Lower lobe of right lung (tissue), 2 donors: ENCODE measurements at regions not wholly inside any gene's neighbourhood (a gene's known extent, or its start where the extent isn't known, plus 50 kb on each side); places are given as distances from the start of the nearest gene placed in this dataset.

ENCODE experiments used
- ATAC-seq, 2 donors: fragments of 200-7000 bp; cut with Tn5 transposase; one replicate each; pipeline ENCODE4 v1.9.1; 2020 to 2022; ENCODE audit warnings: mild to moderate bottlenecking in 2 of 2, moderate library complexity in 2 of 2
- DNase-seq: peaks from one replicate; pipeline ENCODE4 v3.0.0-alpha.2; 2020
- H3K27ac ChIP-seq: fragments of 200-600 bp; one replicate; pipeline ENCODE4 v1.8.0; 2022
- H3K27me3 ChIP-seq: fragments of 200-600 bp; one replicate; pipeline ENCODE4 v1.8.0; 2022; ENCODE audit warnings: low read depth
- H3K36me3 ChIP-seq: fragments of 200-600 bp; one replicate; pipeline ENCODE4 v1.8.0; 2022; ENCODE audit warnings: mild to moderate bottlenecking
- H3K4me1 ChIP-seq: fragments of 200-600 bp; one replicate; pipeline ENCODE4 v1.8.0; 2022
- H3K4me3 ChIP-seq: fragments of 200-600 bp; one replicate; pipeline ENCODE4 v1.8.0; 2022; ENCODE audit warnings: mild to moderate bottlenecking
- H3K9me3 ChIP-seq: fragments of 200-600 bp; one replicate; pipeline ENCODE4 v1.8.0; 2022
- intact Hi-C: fragments of 100-400 bp; cut with DNase I; formaldehyde crosslinking; loops from one replicate; pipeline ENCODE4 v1.11.0; 2022
- TF ChIP-seq, protein P1 (sequence below): fragments of 200-600 bp; IDR thresholded peaks from one replicate; pipeline ENCODE4 v1.8.0; 2022; ENCODE audit warnings: antibody characterized with exemption, mild to moderate bottlenecking
- donor health status: DM: no; HTN: yes; CAD: no; lungs with severe emphysema.

DNA sequence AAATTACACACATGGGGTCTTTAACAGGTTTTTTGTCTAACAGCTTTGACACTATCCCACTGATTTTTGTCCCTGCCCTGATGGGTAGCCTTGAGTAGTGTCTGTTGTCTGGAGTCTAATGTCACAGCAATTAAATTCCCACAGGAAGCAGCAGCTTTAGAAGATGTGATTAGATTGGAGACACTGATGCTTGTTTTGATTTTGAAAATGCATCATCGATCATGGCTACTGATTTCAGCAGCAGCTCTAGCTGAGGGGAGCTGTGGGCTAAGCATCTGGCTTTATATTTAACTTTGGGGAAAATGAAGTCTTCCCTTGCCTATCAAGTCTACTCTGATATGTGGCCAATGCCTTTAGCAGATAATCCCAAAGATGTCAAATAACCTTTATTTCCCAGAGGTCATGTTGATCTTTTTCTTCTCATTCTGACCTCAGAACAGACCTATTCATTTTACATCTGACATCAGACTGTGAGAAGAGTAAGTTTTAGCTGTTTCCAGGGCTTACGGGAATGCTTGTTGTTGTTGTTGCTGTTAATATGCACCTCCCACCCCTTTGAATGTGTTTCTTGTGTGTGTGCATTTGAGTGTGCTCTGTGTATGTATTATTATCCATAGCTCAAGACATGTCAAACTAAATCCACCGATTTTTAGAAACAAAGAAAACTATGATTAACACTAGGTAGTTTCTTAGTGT lies 704.9 kb upstream of the NUDT12 start:
- DNase-seq (no peak), ATAC-seq (no peak)
- intact Hi-C loops, result no loop called here
- Histone ChIP-seq H3K27me3 (no peaks in the 10 kb centered on the region), H3K9me3 (no peaks in the 10 kb centered on the region), H3K27ac (no peak overlapping the region), H3K36me3 (no peaks in the 10 kb centered on the region), H3K4me3 (no peak overlapping the region), H3K4me1 (no peaks in the 10 kb centered on the region)
- TF ChIP-seq, protein P1, sequence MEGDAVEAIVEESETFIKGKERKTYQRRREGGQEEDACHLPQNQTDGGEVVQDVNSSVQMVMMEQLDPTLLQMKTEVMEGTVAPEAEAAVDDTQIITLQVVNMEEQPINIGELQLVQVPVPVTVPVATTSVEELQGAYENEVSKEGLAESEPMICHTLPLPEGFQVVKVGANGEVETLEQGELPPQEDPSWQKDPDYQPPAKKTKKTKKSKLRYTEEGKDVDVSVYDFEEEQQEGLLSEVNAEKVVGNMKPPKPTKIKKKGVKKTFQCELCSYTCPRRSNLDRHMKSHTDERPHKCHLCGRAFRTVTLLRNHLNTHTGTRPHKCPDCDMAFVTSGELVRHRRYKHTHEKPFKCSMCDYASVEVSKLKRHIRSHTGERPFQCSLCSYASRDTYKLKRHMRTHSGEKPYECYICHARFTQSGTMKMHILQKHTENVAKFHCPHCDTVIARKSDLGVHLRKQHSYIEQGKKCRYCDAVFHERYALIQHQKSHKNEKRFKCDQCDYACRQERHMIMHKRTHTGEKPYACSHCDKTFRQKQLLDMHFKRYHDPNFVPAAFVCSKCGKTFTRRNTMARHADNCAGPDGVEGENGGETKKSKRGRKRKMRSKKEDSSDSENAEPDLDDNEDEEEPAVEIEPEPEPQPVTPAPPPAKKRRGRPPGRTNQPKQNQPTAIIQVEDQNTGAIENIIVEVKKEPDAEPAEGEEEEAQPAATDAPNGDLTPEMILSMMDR, result no peak

DNA sequence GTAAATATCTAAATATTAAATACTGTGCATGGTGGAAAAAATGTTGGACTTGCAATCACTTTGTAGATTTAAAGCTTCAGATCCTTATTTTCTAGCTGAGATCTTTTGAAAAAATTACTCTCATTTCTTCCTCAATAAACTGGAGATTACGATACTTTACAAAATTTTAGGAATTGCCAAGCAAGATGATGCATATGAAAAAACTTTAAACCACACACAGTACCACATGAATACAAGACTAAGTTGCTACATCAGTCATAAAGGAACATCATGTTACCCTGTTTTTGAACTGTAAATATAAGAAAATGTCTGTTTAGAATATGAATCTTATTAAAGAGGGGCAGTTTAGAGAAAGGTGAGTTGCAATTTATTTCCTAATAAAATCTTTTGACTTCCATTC lies 703.6 kb upstream of the NUDT12 start:
- Histone ChIP-seq H3K36me3 (no peaks in the 10 kb centered on the region), H3K27ac (no peak overlapping the region), H3K27me3 (no peaks in the 10 kb centered on the region), H3K9me3 (no peaks in the 10 kb centered on the region), H3K4me1 (no peaks in the 10 kb centered on the region), H3K4me3 (no peak overlapping the region)
- ATAC-seq, result no peak
- intact Hi-C loops, result no loop called here
- TF ChIP-seq, protein P1, result no peak
- no peak for DNase-seq

DNA sequence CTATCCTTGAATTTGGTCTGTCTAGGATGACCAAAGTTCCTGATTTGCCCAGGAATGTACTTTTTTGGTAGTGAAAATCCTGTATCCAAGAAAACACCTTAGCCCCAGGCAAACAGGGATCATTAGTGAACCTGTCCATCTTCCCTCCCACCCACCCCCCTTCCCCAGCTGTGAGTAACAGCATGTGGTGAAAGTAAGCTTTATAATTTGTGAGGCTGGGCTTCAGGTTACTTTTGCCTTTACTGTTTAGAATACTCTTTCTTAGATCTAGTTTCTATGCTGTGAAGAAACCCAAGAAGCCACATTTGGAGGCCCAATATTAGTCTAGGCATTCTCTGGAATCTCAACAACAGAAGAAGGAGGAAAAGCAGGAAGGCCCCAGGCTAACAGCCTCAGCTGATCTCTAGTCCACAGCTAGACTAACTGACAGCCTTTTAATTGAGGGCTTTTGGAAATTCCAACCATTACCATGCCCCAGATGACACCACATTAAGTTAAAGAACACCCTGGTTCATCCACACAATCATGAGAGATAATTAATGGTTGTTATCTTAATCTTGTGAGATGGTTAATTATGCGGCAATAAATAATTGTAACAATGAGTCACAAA lies 703.0 kb upstream of the NUDT12 start:
- Histone ChIP-seq H3K27me3 (no peaks in the 10 kb centered on the region), H3K4me3 (no peak overlapping the region), H3K27ac (no peak overlapping the region), H3K4me1 (no peaks in the 10 kb centered on the region), H3K36me3 (no peaks in the 10 kb centered on the region), H3K9me3 (no peaks in the 10 kb centered on the region)
- no peak for DNase-seq
- TF ChIP-seq, protein P1, result no peak
- ATAC-seq, result no peak
- intact Hi-C loops, result no loop called here

DNA sequence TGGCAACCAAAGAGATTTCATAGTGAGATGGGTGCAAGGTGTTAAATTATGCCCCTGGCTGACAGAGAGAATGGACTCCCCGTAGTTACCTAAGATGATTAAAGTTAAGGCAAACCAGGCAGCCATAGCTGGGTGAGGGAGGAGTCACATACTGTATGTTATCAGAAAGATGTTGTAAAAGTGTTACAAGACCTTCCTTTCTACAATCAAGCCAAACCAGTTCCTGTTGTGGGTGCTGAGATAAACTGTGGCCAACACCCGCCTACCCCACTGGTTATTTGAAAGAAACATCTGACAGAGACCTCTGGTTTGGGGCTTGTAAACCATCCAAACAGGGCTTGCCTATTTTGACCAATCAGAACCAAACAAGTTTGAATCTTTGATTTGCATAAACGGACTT lies 684.7 kb upstream of the NUDT12 start:
- ATAC-seq (no peak), DNase-seq (no peak)
- Histone ChIP-seq H3K4me1 (no peaks in the 10 kb centered on the region), H3K27me3 (no peaks in the 10 kb centered on the region), H3K4me3 (no peak overlapping the region), H3K36me3 (no peaks in the 10 kb centered on the region), H3K27ac (no peak overlapping the region), H3K9me3 (no peaks in the 10 kb centered on the region)
- TF ChIP-seq, protein P1, result no peak
- intact Hi-C loops, result no loop called here

DNA sequence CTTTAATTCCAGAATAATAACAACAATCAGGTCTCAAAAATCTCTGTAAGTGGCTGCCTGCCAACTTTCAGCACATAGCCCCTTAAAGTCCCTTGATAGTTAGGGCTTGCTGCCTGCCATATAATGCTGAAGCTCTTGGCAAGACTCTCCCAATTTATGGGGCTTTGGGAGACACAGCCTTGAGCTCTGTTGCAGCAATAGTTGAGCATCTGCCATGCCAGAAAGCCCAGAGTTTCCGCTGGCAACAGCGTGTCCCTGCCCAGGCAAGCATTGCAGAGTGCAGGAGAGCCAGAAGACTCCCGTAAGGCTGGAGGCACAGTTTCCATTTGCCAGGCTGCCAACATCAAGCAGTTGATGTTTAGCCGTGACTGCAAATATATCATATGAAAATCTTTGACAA lies 678.5 kb upstream of the NUDT12 start:
- intact Hi-C loops, result no loop called here
- no peak for DNase-seq

More for the DNA sequence above, 678.5 kb upstream of the NUDT12 start:
- TF ChIP-seq, protein P1, result no peak
- no peak for ATAC-seq
- Histone ChIP-seq H3K4me3 (no peak overlapping the region), H3K9me3 (no peaks in the 10 kb centered on the region), H3K27me3 (no peaks in the 10 kb centered on the region), H3K27ac (no peak overlapping the region), H3K4me1 (no peaks in the 10 kb centered on the region), H3K36me3 (no peaks in the 10 kb centered on the region)
